Astrocyte (in vitro differentiated cells and primary cell): ENCODE measurements at regions not wholly inside any gene's neighbourhood (a gene's known extent, or its start where the extent isn't known, plus 50 kb on each side); places are given as distances from the start of the nearest gene placed in this dataset.
"Not testable (repeated sequence)": the region's sequence is repeated elsewhere in the genome, so short reads cannot be mapped to it uniquely, and the experiment has no call there.

ENCODE experiments used
- DNase-seq: peaks from one replicate; pipeline ENCODE4 v3.0.0-alpha.2; 2010; ENCODE audit warnings: low read depth
- FAIRE-seq: peaks from 2 replicates; lab custom pipeline; 2011; peaks lifted over from hg19 to GRCh38; lab: Jason Lieb, UNC
- H2AFZ ChIP-seq: 2 replicates; pipeline ENCODE4 v1.6.0; 2012; ENCODE audit warnings: low read depth, low read length, inconsistent platforms
- H3K27ac ChIP-seq: 2 replicates; pipeline ENCODE4 v1.5.1; 2011; ENCODE audit warnings: low read depth, low read length, inconsistent platforms
- H3K27me3 ChIP-seq: 2 replicates; pipeline ENCODE4 v1.6.0; 2011; ENCODE audit warnings: low read length, inconsistent platforms; ENCODE audit not compliant: insufficient read depth
- H3K36me3 ChIP-seq: 2 replicates; pipeline ENCODE4 v1.5.1; 2011; ENCODE audit warnings: low read length, inconsistent platforms; ENCODE audit not compliant: insufficient read depth
- H3K4me1 ChIP-seq: 2 replicates; pipeline ENCODE4 v1.5.1; 2011; ENCODE audit warnings: low read length, inconsistent platforms; ENCODE audit not compliant: insufficient read depth
- H3K4me2 ChIP-seq: 2 replicates; pipeline ENCODE4 v1.6.0; 2012; ENCODE audit warnings: low read length, inconsistent platforms
- H3K4me3 ChIP-seq: 2 replicates; pipeline ENCODE4 v1.5.1; 2011; ENCODE audit warnings: low read depth, mild to moderate bottlenecking, low read length, inconsistent platforms; ENCODE audit not compliant: insufficient read depth
- H3K79me2 ChIP-seq: 2 replicates; pipeline ENCODE4 v1.6.0; 2012; ENCODE audit warnings: mild to moderate bottlenecking, low read length, inconsistent platforms; ENCODE audit not compliant: insufficient read depth
- H3K9ac ChIP-seq: 2 replicates; pipeline ENCODE4 v1.6.0; 2012; ENCODE audit warnings: mild to moderate bottlenecking, low read length, inconsistent platforms
- H3K9me3 ChIP-seq: 2 replicates; pipeline ENCODE4 v1.5.1; 2012; ENCODE audit warnings: low read depth, mild to moderate bottlenecking, low read length, inconsistent platforms; ENCODE audit not compliant: insufficient read depth
- H4K20me1 ChIP-seq: 2 replicates; pipeline ENCODE4 v1.6.0; 2012; ENCODE audit warnings: low read length, inconsistent platforms; ENCODE audit not compliant: insufficient read depth
- H3K27ac Mint-ChIP-seq: one replicate; pipeline ENCODE4 v1.8.0; 2021; ENCODE audit warnings: mild to moderate bottlenecking, mixed read lengths; ENCODE audit not compliant: unreplicated experiment
- H3K27me3 Mint-ChIP-seq: one replicate; pipeline ENCODE4 v1.8.0; 2021; ENCODE audit warnings: low read depth, mixed read lengths; ENCODE audit not compliant: unreplicated experiment
- H3K36me3 Mint-ChIP-seq: one replicate; pipeline ENCODE4 v1.8.0; 2021; ENCODE audit warnings: low read depth, mixed read lengths; ENCODE audit not compliant: unreplicated experiment
- H3K4me1 Mint-ChIP-seq: one replicate; pipeline ENCODE4 v1.8.0; 2021; ENCODE audit warnings: low read depth, mixed read lengths; ENCODE audit not compliant: unreplicated experiment
- H3K4me3 Mint-ChIP-seq: one replicate; pipeline ENCODE4 v1.8.0; 2021; ENCODE audit warnings: mild to moderate bottlenecking, moderate library complexity, mixed read lengths; ENCODE audit not compliant: unreplicated experiment
- H3K9me3 Mint-ChIP-seq: one replicate; pipeline ENCODE4 v1.8.0; 2021; ENCODE audit warnings: mild to moderate bottlenecking, mixed read lengths; ENCODE audit not compliant: unreplicated experiment
- CTCF ChIP-seq: IDR thresholded peaks from 2 replicates; pipeline ENCODE4 v1.5.1; 2011; ENCODE audit warnings: low read depth, mild to moderate bottlenecking, inconsistent platforms, low read length, moderate library complexity; ENCODE audit not compliant: insufficient read depth
- EZH2 ChIP-seq: IDR thresholded peaks from 2 replicates; pipeline ENCODE4 v1.6.1; 2012; ENCODE audit warnings: mild to moderate bottlenecking, low read length, inconsistent platforms; ENCODE audit not compliant: insufficient read depth

GRCh38 chr13:52916486-52916990 is 68.1 kb upstream of the PCDH8 start:
- H3K36me3 ChIP-seq: no peaks in the 10 kb centered on the region
- H3K27me3 Mint-ChIP-seq: peaks cover 8% of the 10 kb centered on the region
- FAIRE-seq (no peak), DNase-seq (no peak)
- no peaks in the 10 kb centered on the region for H3K27me3 ChIP-seq
- H3K9me3 Mint-ChIP-seq: peaks cover 1% of the 10 kb centered on the region
- H3K4me1 ChIP-seq: no peaks in the 10 kb centered on the region
- no peak overlapping the region for H3K4me2 ChIP-seq
- TF ChIP-seq EZH2 (no peak), CTCF (no peak)
- H4K20me1 ChIP-seq: no peaks in the 10 kb centered on the region
- H2AFZ ChIP-seq: no peak overlapping the region
- H3K9ac ChIP-seq: no peak overlapping the region
- H3K36me3 Mint-ChIP-seq: no peaks in the 10 kb centered on the region
- peaks cover 9% of the 10 kb centered on the region for H3K4me1 Mint-ChIP-seq
- no peaks in the 10 kb centered on the region for H3K79me2 ChIP-seq
- no peaks in the 10 kb centered on the region for H3K9me3 ChIP-seq
- no peak overlapping the region for H3K4me3 ChIP-seq
- H3K4me3 Mint-ChIP-seq: no peak overlapping the region
- H3K27ac ChIP-seq: no peak overlapping the region
- no peak overlapping the region for H3K27ac Mint-ChIP-seq

DNA sequence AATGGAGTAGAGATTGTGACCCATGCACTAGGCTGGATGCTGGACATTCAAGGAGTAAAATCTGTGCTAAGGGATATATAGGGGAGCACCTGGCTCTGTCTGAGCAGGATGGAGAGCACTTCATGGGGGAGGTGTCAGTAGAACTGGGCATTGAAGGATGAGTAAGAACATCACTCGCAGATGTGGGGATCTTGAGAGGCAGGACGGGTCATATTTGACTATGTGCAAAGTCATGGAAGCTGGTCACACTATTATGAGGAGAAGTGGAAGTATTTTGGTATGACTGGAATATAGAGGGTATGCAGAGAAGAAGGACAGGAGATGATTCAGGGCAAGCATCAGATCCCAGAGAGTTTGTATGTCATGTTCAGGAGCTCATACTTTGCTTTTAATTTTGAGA is 62.9 kb upstream of the PCDH8 start:
- peaks cover 23% of the 10 kb centered on the region for H3K27me3 Mint-ChIP-seq

DNA sequence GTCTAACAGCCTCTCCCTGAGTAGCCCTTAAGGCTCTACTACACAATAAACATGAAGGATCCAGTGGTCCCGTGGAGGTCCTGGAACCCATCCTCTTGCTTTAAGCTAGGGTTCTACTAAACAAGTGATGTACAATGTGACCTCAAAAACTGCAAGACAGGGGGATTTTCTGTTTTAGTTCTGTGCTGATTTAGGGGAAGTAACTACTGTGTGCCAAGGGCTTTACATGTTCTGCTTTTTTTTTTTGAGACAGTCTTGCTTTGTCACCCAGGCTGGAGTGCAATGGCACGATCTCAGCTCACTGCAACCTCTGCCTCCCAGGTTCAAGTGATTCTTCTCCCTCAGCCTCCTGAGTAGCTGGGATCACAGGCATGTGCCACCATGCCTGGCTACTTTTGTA is 61.9 kb upstream of the PCDH8 start:
- not testable (repeated sequence) for H3K9me3 Mint-ChIP-seq, H4K20me1 ChIP-seq, H3K4me3 ChIP-seq, H3K4me2 ChIP-seq, FAIRE-seq, H3K36me3 ChIP-seq, H3K9me3 ChIP-seq, H3K4me1 Mint-ChIP-seq, H3K27ac Mint-ChIP-seq, H3K9ac ChIP-seq, H2AFZ ChIP-seq, H3K27me3 ChIP-seq, DNase-seq, H3K4me3 Mint-ChIP-seq, H3K36me3 Mint-ChIP-seq, H3K79me2 ChIP-seq, H3K27ac ChIP-seq, H3K4me1 ChIP-seq
- peaks cover 30% of the 10 kb centered on the region for H3K27me3 Mint-ChIP-seq

More for the DNA sequence above, 62.9 kb upstream of the PCDH8 start:
- Mint-ChIP-seq H3K27ac (no peak overlapping the region), H3K36me3 (no peaks in the 10 kb centered on the region), H3K9me3 (no peaks in the 10 kb centered on the region), H3K4me3 (no peak overlapping the region), H3K4me1 (peaks cover 2% of the 10 kb centered on the region)
- Histone ChIP-seq H3K79me2 (no peaks in the 10 kb centered on the region), H3K27me3 (no peaks in the 10 kb centered on the region), H3K4me1 (no peaks in the 10 kb centered on the region), H3K9ac (no peak overlapping the region), H3K9me3 (no peaks in the 10 kb centered on the region), H2AFZ (no peak overlapping the region), H3K4me2 (no peak overlapping the region), H3K4me3 (no peak overlapping the region), H3K36me3 (no peaks in the 10 kb centered on the region), H3K27ac (no peak overlapping the region), H4K20me1 (no peaks in the 10 kb centered on the region)
- DNase-seq: no peak
- TF ChIP-seq CTCF (no peak), EZH2 (no peak)
- FAIRE-seq: no peak
